IMR-90 (cell line): ENCODE measurements at regions not wholly inside any gene's neighbourhood (a gene's known extent, or its start where the extent isn't known, plus 50 kb on each side); places are given as distances from the start of the nearest gene placed in this dataset.

Experiments
- ATAC-seq: fragments of 200-7000 bp; cut with Tn5 transposase; 2 replicates; pipeline ENCODE4 v1.9.1; 2020; ENCODE audit warnings: low read depth, mild to moderate bottlenecking, moderate library complexity
- BruUV-seq: library from RNA; stranded (reverse); fragments of 400-500 nt; replicated peaks from 2 replicates; lab custom pipeline; 2021; lab: Mats Ljungman, UMichigan
- CTCF ChIA-PET: fragments of 300-600 bp; formaldehyde crosslinking; extraction: SDS; loops from one replicate; lab custom pipeline; 2021; ENCODE audit warnings: antibody characterized with exemption; lab: Yijun Ruan, JAX
- POLR2A ChIA-PET: fragments of 300-600 bp; sonication (Branson Sonifier 250); formaldehyde crosslinking; loops from one replicate; lab custom pipeline; 2022; ENCODE audit warnings: antibody characterized with exemption; ENCODE audit not compliant: unreplicated experiment; lab: Charles Lee
- DNase-seq: peaks from one replicate; pipeline ENCODE4 v3.0.0; 2013
- H2AFZ ChIP-seq: replicated peaks from 2 replicates; pipeline ENCODE3; 2013; ENCODE audit warnings: low read length, mild to moderate bottlenecking; ENCODE audit not compliant: poor library complexity
- H2AK5ac ChIP-seq: 2 replicates; pipeline ENCODE4 v1.6.1; 2013; ENCODE audit warnings: low read depth, low read length, inconsistent platforms
- H2AK9ac ChIP-seq: replicated peaks from 2 replicates; pipeline ENCODE3; 2013; ENCODE audit warnings: mild to moderate bottlenecking, low read depth, low read length, moderate library complexity; ENCODE audit not compliant: poor library complexity
- H2BK120ac ChIP-seq: 2 replicates; pipeline ENCODE4 v1.6.1; 2013; ENCODE audit warnings: low read depth, low read length, inconsistent platforms
- H2BK15ac ChIP-seq: 3 replicates; pipeline ENCODE4 v1.6.1; 2013; ENCODE audit warnings: low read depth, low read length, inconsistent platforms
- H2BK20ac ChIP-seq: 2 replicates; pipeline ENCODE4 v1.6.1; 2013; ENCODE audit warnings: low read depth, mild to moderate bottlenecking, inconsistent platforms, low read length, moderate library complexity
- H2BK5ac ChIP-seq: 2 replicates; pipeline ENCODE4 v1.6.1; 2013; ENCODE audit warnings: mild to moderate bottlenecking, low read depth, low read length, inconsistent platforms; ENCODE audit not compliant: poor library complexity, severe bottlenecking
- H3K14ac ChIP-seq: replicated peaks from 2 replicates; pipeline ENCODE4 v1.6.1; 2013; ENCODE audit warnings: low read depth, low read length, inconsistent platforms
- H3K18ac ChIP-seq: 2 replicates; pipeline ENCODE4 v1.6.1; 2013; ENCODE audit warnings: low read depth, low read length, control low read depth
- H3K23ac ChIP-seq: 2 replicates; pipeline ENCODE4 v1.6.1; 2013; ENCODE audit warnings: low read depth, low read length, inconsistent platforms
- H3K27ac ChIP-seq: 2 replicates; pipeline ENCODE4 v1.5.1; 2013; ENCODE audit warnings: mild to moderate bottlenecking, control low read depth, low read length; ENCODE audit not compliant: insufficient read depth
- H3K27me3 ChIP-seq: 2 replicates; pipeline ENCODE4 v1.6.1; 2013; ENCODE audit warnings: low read length; ENCODE audit not compliant: control insufficient read depth, insufficient read depth
- H3K36me3 ChIP-seq: 2 replicates; pipeline ENCODE4 v1.6.1; 2013; ENCODE audit warnings: low read length, mixed read lengths; ENCODE audit not compliant: control insufficient read depth, insufficient read depth
- H3K4ac ChIP-seq: 2 replicates; pipeline ENCODE4 v1.6.1; 2013; ENCODE audit warnings: low read depth, low read length, inconsistent platforms
- H3K4me1 ChIP-seq: 2 replicates; pipeline ENCODE4 v1.6.1; 2013; ENCODE audit warnings: low read length, mixed read lengths; ENCODE audit not compliant: control insufficient read depth, insufficient read depth
- H3K4me2 ChIP-seq: 2 replicates; pipeline ENCODE4 v1.6.1; 2013; ENCODE audit warnings: low read depth, mild to moderate bottlenecking, control low read depth, low read length, moderate library complexity
- H3K4me3 ChIP-seq: 2 replicates; pipeline ENCODE4 v1.5.1; 2013; ENCODE audit warnings: low read depth, mild to moderate bottlenecking, control low read depth, low read length, moderate library complexity; ENCODE audit not compliant: insufficient read depth
- H3K56ac ChIP-seq: 2 replicates; pipeline ENCODE4 v1.6.1; 2013; ENCODE audit warnings: low read length, inconsistent platforms; ENCODE audit not compliant: insufficient read depth; ENCODE audit errors: extremely low read depth
- H3K79me1 ChIP-seq, 2 experiments: 2 replicates each; pipeline ENCODE4 v1.6.1; 2013; ENCODE audit warnings: low read length in 2 of 2, inconsistent platforms in 1 of 2, low read depth in 1 of 2
- H3K9ac ChIP-seq: 2 replicates; pipeline ENCODE4 v1.6.1; 2013; ENCODE audit warnings: low read depth, low read length, control low read depth
- H3K9me1 ChIP-seq: 2 replicates; pipeline ENCODE4 v1.6.1; 2013; ENCODE audit warnings: low read length, inconsistent platforms; ENCODE audit not compliant: insufficient read depth
- H3K9me3 ChIP-seq: 2 replicates; pipeline ENCODE4 v1.6.1; 2013; ENCODE audit warnings: low read length; ENCODE audit not compliant: control insufficient read depth, insufficient read depth
- H4K20me1 ChIP-seq: 2 replicates; pipeline ENCODE4 v1.6.1; 2013; ENCODE audit warnings: low read length, inconsistent platforms; ENCODE audit not compliant: insufficient read depth
- H4K5ac ChIP-seq: 2 replicates; pipeline ENCODE4 v1.6.1; 2013; ENCODE audit warnings: mild to moderate bottlenecking, low read depth, low read length, control low read depth
- H4K8ac ChIP-seq, 2 experiments: 2 replicates each; pipeline ENCODE4 v1.6.1; 2013; ENCODE audit warnings: low read depth in 2 of 2, low read length in 2 of 2, control low read depth in 1 of 2, inconsistent platforms in 1 of 2
- H4K91ac ChIP-seq: 2 replicates; pipeline ENCODE4 v1.6.1; 2013; ENCODE audit warnings: low read depth, low read length, inconsistent platforms; ENCODE audit not compliant: insufficient read depth
- BHLHE40 ChIP-seq: fragments of 150-350 bp; IDR thresholded peaks from 2 replicates; pipeline ENCODE4 v1.6.1; 2016; ENCODE audit warnings: mild to moderate bottlenecking, low read depth, low read length
- CEBPB ChIP-seq: IDR thresholded peaks from 2 replicates; pipeline ENCODE4 v1.6.1; 2012; ENCODE audit warnings: low read depth, low read length, improper control_type of control experiment
- CHD1 ChIP-seq: IDR thresholded peaks from 2 replicates; pipeline ENCODE4 v1.6.1; 2012; ENCODE audit warnings: low read depth, low read length, improper control_type of control experiment
- ELK1 ChIP-seq: fragments of 150-350 bp; IDR thresholded peaks from 2 replicates; pipeline ENCODE4 v1.6.1; 2016; ENCODE audit warnings: low read depth, mild to moderate bottlenecking, low read length, moderate library complexity, borderline replicate concordance
- MAZ ChIP-seq: IDR thresholded peaks from 2 replicates; pipeline ENCODE4 v1.6.1; 2012; ENCODE audit warnings: low read depth, mild to moderate bottlenecking, low read length, improper control_type of control experiment, moderate library complexity, borderline replicate concordance
- MXI1 ChIP-seq: IDR thresholded peaks from 2 replicates; pipeline ENCODE4 v1.6.1; 2012; ENCODE audit warnings: low read depth, mild to moderate bottlenecking, low read length, moderate library complexity, borderline replicate concordance
- NFE2L2 ChIP-seq: fragments of 150-350 bp; IDR thresholded peaks from 2 replicates; pipeline ENCODE4 v1.6.1; 2016; ENCODE audit warnings: low read depth, mild to moderate bottlenecking, low read length
- POLR2A ChIP-seq: IDR thresholded peaks from 2 replicates; pipeline ENCODE4 v1.6.1; 2012; ENCODE audit warnings: mild to moderate bottlenecking, low read depth, low read length
- RAD21 ChIP-seq: IDR thresholded peaks from 2 replicates; pipeline ENCODE4 v1.6.1; 2012; ENCODE audit warnings: low read length, improper control_type of control experiment
- RCOR1 ChIP-seq: IDR thresholded peaks from 2 replicates; pipeline ENCODE4 v1.6.1; 2012; ENCODE audit warnings: mild to moderate bottlenecking, low read length, improper control_type of control experiment; ENCODE audit not compliant: insufficient replicate concordance
- RFX5 ChIP-seq: IDR thresholded peaks from 2 replicates; pipeline ENCODE4 v1.8.0; 2012; ENCODE audit warnings: low read depth, mild to moderate bottlenecking, low read length, moderate library complexity
- SMC3 ChIP-seq: fragments of 150-350 bp; IDR thresholded peaks from 2 replicates; pipeline ENCODE4 v1.6.1; 2016; ENCODE audit warnings: low read depth, mild to moderate bottlenecking, antibody characterized with exemption, low read length, moderate library complexity
- WGBS, 2 experiments: methylation state at CpG; one replicate each; pipeline versions ENCODE4 v1.1.5 to v1.1.7; 2013; ENCODE audit warnings: missing lambda C conversion rate in 2 of 2; ENCODE audit not compliant: insufficient read length in 1 of 2; ENCODE audit errors: extremely low coverage in 2 of 2; 5-methylcytosine and 5-hydroxymethylcytosine counted together
- dilution Hi-C: fragments of 300-500 bp; cut with HindIII; formaldehyde crosslinking; loops from one replicate; pipeline ENCODE4 v1.14.3; 2018; ENCODE audit warnings: low sequenced_read_pairs; ENCODE audit not compliant: unreplicated experiment
- in situ Hi-C: fragments of 300-500 bp; cut with MboI; formaldehyde crosslinking; loops from 3 replicates; pipeline ENCODE4 v1.14.3; 2019; ENCODE audit warnings: low sequenced_read_pairs, inconsistent platforms, mixed read lengths
- intact Hi-C: fragments of 100-400 bp; cut with micrococcal nuclease; formaldehyde crosslinking; loops from 2 replicates; pipeline ENCODE4 v1.10.0; 2022

DNA sequence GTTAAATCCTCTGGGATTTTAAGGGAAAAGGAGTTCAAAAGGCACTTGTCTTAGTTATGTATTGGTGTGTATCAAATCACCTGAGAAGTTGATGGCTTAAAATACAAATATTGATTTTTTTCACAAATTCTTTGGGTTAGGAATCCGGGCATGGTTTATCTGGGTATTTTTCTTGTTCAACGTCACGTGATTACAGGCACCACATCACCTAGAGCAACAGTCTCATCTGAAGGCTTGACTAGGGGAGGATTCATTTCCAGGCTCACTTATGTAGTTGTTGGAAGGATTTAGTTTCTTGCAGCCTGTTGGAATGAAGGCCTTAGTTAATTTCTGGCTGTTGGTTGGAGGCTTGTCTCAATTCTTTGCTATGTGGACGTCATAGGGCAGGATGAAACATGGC is 326.1 kb downstream of the STIM2 start:
- H3K9me3 ChIP-seq = no peaks in the 10 kb centered on the region
- no peak overlapping the region for H2AFZ ChIP-seq
- H3K18ac ChIP-seq = no peak overlapping the region
- no CpG with 5 or more reads among the region's 4 CpGs for WGBS, 2 experiments
- H4K5ac ChIP-seq = no peak overlapping the region
- no peak overlapping the region for H3K23ac ChIP-seq
- CTCF ChIA-PET = no interaction called here
- H3K4me3 ChIP-seq = no peak overlapping the region
- H4K91ac ChIP-seq = no peak overlapping the region
- no peak overlapping the region for H3K4me2 ChIP-seq
- POLR2A ChIA-PET = no interaction called here
- dilution Hi-C loops (no loop called here), in situ Hi-C loops (no loop called here), intact Hi-C loops (no loop called here)
- DNase-seq (no peak), ATAC-seq (no peak)
- no peaks in the 10 kb centered on the region for H3K4me1 ChIP-seq
- no peak overlapping the region for H4K8ac ChIP-seq
- H3K27me3 ChIP-seq = no peaks in the 10 kb centered on the region
- no peak for TF ChIP-seq MXI1
- TF ChIP-seq SMC3 = no peak
- TF ChIP-seq RFX5 = no peak
- no peak for TF ChIP-seq NFE2L2
- no peak for TF ChIP-seq CHD1
- TF ChIP-seq POLR2A = no peak
- no peak for TF ChIP-seq RAD21
- TF ChIP-seq RCOR1 = no peak
- no peak for TF ChIP-seq ELK1
- no peak for TF ChIP-seq CEBPB
- no peak for TF ChIP-seq BHLHE40
- no peak for TF ChIP-seq MAZ
- H3K36me3 ChIP-seq = no peaks in the 10 kb centered on the region
- H2BK20ac ChIP-seq = no peak overlapping the region
- H2BK15ac ChIP-seq = no peak overlapping the region
- H3K9ac ChIP-seq = no peak overlapping the region
- H4K20me1 ChIP-seq = no peaks in the 10 kb centered on the region
- no peak overlapping the region for H3K56ac ChIP-seq
- no peak overlapping the region for H3K14ac ChIP-seq
- H2AK9ac ChIP-seq = no peak overlapping the region
- no peaks in the 10 kb centered on the region for H3K9me1 ChIP-seq
- H3K27ac ChIP-seq = no peak overlapping the region
- no peaks in the 10 kb centered on the region for H3K79me1 ChIP-seq
- no peak overlapping the region for H2AK5ac ChIP-seq
- no TSS peak for BruUV-seq
- no peak overlapping the region for H2BK5ac ChIP-seq
- no peak overlapping the region for H2BK120ac ChIP-seq
- no peak overlapping the region for H3K4ac ChIP-seq
